ENCODE measurements at regions not wholly inside any gene's neighbourhood (a gene's known extent, or its start where the extent isn't known, plus 50 kb on each side); places are given as distances from the start of the nearest gene placed in this dataset.
"Not testable (repeated sequence)": the region's sequence is repeated elsewhere in the genome, so short reads cannot be mapped to it uniquely, and the experiment has no call there.

DNA sequence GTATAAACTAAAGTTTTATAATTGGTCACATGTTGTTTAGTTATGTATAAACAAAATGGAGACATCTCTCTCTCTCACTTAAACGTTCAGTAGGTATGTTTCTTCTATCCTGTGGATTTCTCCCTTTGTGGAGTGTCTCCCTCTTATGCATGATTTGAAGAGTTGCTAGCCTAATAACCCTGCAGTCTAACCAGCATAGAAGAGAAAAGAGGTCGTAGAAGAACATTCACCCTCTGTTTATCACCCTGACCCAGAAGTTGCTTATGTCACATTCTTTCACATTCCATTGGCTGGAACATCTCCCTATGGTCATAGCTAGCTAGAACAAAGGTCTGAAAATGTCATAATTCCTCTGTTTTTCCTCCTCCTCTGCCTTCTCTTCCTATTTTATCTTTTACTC, 176.8 kb upstream of the PCDH20 start:
- DNase-seq = no peak

DNA sequence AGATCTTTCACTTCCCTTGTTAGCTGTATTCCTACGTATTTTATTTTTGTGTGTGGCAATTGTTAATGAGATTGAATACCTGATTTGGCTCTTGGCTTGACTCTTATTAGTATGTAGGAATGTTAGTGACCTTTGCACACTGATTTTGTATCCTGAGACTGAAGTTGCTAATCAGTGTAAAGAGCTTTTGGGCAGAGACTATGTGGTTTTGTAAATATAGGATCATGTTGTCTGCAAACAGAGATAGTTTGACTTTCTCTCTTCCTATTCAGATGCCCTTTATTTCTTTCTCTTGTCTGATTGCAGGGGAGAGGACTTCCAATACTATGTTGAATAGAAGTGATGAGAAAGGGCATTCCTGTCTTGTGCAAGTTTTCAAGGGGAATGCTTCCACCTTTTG, 160.3 kb upstream of the PCDH20 start:
- no peak for DNase-seq

DNA sequence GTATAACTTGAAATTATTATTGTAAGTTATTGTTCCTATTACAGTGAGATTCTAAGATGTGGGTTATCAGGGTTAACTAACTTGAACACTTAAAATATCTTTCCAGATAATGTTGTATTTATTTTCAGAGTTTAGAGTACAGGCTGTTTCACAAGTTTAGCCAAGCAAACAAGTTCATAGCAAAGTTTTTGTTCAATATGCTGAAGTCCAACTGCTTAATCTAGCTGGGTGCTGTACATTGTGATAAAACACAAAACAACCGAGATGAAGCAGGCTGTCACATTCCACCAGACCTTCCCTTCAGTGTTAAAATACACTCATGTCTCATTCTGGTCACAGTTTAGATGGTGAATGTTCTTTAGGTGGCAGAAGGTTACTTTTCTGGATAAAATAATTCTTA, 148.0 kb upstream of the PCDH20 start:
- no peak for DNase-seq

DNA sequence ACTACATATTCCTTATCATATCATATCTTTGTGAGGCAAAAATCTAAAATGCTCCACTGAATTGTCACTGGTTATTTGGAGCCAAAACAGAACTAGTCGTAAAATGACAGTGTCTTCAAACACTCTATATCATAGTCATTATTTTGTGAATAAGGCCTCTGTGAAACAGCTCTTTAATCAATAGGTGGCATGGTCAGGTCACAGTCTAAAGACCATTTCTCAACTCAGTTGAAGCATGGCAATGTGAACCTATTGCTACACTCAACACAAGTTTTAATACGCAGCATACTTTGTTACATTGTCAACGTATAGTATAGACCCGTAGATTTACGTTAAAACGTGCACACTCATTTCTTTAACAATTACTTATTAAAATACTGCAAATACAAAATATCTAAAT, 131.3 kb upstream of the PCDH20 start:
- DNase-seq = no peak

DNA sequence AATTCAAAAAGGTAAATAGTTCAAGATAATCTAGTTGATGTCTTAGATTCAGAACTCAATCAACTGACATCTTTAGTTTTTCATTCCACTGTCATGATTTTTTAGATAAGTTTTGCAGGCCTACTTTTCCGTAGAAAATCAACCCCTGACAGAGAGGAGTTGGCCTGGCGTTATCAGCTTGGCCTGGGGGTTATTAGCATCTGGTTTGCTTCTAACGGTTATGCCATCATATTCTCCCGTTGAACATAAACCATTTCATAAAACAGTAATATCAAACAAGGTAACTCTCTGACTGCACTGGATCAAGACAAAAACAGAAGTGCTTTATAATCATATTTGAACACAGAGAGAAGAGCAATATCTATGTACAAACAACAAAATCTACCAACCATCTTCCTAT, 130.8 kb upstream of the PCDH20 start:
- no peak for DNase-seq

DNA sequence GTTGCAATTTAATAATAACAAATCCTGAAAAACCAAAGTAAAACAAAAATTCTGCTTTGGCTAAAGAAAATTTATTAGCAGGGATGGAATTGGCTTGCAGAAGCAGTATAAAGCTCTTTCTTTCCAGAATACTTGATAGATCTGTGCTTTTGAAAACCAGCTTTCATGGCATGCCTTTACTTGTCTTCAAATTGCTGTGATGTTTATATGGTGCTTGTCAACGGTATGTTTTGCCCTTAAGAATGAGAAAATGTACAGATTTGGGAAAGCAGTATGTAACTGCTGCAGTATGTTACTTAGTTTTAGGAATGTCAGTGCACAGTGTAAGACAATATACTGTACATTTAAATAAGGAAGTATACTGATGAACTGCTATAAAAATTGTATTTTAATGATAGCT, 120.8 kb upstream of the PCDH20 start:
- no peak for DNase-seq

DNA sequence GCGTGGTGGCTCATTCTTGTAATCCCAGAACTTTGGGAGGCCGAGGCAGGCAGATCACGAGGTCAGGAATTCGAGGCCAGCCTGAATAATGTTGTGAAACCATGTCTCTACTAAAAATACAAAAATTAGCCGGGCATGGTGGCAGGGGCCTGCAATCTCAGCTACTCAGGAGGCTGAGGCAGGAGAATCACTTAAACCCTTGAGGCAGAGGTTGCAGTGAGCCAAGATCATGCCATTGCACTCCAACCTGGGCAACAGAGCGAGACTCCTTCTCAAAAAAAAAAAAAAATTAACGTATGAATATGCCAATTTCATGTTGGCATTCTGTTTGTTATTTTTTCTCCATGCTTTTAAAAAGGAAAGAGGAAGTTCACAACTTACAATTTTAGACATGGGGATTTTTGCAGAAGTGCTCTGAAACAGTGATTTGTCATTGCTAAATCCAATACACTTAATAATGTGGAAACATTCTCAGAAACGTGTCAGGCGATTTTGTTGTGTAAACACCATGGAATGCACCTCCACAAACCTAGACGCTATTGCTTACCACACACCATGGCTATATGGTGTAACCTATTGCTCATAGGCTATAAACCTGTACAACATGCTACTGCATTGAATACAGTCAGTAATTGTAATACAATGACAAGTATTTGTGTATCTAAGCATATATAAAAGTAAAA, 115.9 kb upstream of the PCDH20 start:
- no peak for DNase-seq

DNA sequence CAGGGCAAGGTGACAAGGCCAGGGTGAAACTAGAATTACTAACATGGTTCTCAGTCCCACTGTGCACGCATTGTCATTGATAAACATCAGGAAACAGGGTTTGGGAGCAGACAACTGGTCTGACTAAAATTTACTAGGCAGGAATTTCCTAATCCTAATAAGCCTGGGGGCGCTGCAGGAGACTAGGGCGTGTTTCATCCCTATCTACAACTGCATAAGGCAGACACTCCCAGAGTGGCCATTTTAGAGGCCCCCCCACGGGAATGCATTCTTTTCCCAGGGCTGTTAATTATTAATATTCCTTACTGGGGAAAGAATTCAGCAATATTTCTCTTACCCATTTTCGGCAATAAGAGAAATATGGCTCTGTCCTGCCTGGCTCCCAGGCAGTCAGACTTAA, 103.6 kb upstream of the PCDH20 start:
- not testable (repeated sequence) for DNase-seq

DNA sequence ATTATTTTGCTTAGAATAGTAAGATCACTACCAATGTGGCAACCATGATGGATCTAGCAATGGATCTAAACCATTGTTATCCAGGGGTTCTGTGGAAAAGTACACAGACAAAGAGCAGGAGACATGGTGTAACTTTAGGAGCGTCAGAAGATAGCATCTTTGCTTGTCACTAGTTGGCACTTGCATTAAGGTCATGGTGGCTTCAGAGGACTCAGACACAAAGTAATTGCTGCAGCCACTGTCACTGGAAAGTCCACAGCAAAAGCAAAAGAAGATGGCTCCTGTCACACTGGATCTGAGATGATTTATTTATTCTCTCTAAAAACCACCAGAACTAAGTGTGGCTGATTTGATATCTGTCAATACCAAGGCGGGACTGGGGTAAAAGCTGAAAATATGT, 93.3 kb upstream of the PCDH20 start:
- DNase-seq = no peak

DNA sequence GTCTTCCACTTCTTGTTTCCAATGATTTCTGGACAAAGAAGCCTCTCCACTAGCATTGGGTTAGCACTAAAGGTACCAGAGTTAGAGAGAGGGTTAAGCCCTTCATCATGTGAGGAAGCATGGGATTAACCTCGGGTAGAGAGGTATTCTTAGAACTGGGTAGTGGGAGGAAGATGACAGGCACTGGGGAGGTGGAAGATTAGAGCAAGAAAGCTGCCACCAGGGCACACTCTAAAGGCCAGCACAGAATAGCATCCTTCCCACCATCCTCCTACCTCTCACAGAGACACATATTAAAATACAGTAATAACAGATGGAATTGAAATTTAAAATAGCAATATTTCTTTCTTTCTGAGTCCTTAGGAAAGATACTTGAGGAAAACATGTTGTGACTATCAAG, 84.5 kb upstream of the PCDH20 start:
- no peak for DNase-seq

DNA sequence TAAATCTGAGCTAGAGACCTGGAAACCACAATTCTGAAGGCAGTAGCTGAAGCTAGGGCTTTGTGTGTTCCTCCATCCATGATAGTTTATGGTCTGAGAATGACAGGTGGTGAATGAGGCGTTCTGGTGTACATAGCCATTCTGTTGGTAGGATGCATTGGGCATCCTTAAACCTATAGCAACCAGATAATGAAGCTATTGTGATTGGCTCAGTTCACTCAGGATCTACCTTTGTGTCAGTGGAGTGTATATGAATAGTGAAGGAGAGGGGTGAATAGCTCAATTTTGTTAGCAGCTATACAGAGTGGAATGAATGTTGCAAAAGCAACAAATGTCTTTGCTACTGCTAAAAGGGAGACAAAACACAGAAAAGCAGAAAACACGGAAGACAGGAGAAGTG, 80.0 kb upstream of the PCDH20 start:
- no peak for DNase-seq

DNA sequence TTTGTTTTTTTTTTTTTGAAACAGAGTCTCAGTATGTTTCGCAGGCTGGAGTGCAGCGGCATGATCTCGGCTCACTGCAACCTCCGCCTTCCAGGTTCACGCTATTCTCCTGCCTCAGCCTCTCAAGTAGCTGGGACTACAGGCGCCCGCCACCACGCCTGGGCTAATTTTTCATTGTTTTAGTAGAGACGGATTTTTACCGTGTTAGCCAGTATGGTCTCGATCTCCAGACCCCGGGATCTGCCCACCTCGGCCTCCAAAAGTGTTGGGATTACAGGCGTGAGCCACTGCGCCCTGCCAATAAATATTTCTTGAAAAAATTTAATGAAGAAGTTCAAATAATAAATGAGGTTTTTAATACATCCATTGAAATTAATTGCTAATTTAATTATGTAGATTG, 77.9 kb upstream of the PCDH20 start:
- not testable (repeated sequence) for DNase-seq

DNA sequence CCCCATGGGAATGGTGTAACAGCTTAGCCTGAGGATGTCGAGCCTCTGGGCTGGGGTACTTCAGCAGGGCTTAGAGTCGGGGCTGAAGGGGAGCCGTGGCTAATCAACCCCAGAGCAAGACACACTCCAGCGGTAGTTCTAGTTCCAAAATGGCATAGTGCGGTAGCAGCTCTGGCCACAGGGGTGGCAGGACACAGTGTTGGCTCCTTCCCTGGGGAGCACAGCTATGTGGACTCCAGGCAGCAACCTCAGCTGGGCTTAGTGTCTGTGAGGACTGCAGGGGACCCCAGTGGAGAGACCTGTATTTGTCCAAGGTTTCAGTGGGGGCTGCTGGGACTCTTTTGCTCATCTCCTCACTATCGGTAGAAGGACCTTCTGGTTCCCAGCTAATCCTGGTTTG, 70.8 kb upstream of the PCDH20 start:
- DNase-seq = no peak

DNA sequence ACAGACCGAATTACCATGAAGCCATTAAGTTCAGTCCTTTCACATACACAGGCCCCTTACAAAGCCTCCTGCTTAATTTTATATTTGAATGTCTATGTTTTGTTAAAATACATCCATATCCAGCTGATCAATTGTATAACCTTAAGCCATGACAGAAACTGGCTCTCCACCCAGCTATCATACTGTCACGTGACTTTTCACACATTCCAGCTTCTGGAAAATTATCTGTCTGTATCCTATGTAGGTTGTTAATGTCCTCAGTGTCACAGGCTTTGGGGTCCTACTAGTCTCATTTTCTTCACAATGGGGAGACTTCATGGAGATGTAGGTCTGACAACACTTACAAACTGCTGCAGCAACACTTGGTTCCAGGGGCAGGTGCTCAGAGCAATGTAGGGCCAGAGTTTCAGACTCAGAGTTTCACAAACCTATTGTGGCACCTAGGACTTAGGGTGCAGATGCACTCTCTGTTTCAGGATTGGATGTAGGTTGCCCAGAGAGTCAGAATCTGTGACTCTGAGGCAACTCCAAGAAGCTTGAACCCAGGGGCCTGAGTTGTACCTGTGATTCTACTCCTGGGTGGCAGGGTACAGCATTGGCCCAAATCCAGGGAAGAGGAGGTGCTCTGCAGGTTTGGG, 69.6 kb upstream of the PCDH20 start:
- DNase-seq = no peak

DNA sequence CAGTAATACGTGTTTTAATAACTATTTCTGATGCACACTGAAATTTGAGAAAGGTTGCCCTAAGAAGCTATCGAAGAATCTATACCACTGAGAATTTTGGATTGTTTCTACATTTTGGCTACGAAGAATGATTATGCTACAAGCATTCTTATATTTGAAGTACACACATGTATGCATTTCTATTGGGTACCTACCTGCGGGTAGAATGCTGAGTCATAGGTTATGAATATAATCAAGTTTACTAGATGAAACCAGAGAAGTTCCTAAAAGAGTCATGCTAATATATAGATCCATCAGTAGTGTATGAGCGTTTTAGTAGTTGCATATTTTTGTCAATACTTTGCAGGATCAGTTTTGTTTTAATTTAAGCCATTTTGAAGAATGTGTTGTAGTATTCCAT, 62.0 kb upstream of the PCDH20 start:
- DNase-seq = no peak

DNA sequence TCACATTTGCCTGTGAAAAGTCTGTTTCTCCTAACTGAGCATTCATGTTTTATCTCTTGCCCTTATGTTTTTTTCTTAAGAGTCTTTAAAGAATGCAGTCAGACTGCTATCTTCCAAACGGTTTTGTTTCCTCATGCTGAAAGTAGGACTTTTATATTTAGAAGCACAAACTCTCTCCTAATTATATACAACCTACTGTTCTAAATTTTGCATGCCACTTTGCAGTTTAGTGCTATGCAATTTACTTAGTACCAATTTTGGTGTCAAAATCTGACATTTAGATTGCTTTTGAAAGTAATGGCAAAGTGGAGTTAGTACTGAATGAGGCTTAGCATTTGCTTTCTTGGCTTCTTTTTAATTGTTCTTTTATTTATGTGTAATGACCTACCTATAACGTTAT, 55.1 kb upstream of the PCDH20 start:
- no peak for DNase-seq

DNA sequence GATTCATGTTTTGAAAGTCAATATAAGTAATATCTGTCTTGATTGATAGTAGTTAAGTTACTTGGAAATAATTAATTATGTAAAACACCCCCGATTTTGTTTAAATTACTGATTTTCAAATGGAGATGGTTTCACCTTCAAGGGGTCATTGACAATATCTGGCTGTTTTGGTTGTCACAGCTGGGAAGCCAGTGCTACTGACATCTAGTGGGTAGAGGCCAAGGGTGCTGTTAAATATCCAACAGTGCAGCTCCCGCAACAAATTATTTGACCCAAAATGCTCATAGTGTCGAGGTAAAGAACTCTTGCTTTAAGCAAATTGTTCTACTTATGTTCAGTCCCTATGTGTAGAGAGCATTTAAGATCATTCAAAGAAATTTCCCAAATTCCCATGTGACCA, 50.6 kb upstream of the PCDH20 start:
- no peak for DNase-seq

Data from NCI-H1694 treated with DMSO at 0.1 percent for 48 hours (cell line).